LNCaP clone FGC (cell line): ENCODE measurements at regions not wholly inside any gene's neighbourhood (a gene's known extent, or its start where the extent isn't known, plus 50 kb on each side); places are given as distances from the start of the nearest gene placed in this dataset.

Source experiments
- DNase-seq: peaks from one replicate; pipeline ENCODE4 v3.0.0-alpha.2; 2011; ENCODE audit warnings: low read depth
- H3K4me3 ChIP-seq: 2 replicates; pipeline ENCODE4 v1.5.1; 2011; ENCODE audit warnings: mild to moderate bottlenecking, low read depth, low read length, control low read depth
- CTCF ChIP-seq: IDR thresholded peaks from 2 replicates; pipeline ENCODE4 v1.5.1; 2012; ENCODE audit warnings: mild to moderate bottlenecking; ENCODE audit not compliant: control insufficient read depth, insufficient read depth; ENCODE audit errors: extremely low read depth

- no peak for TF ChIP-seq CTCF
- DNase-seq, result no peak
- no peak overlapping the region for H3K4me3 ChIP-seq
Observed at GRCh38 chr3:176794406-176794805, 402.9 kb downstream of the TBL1XR1 start.

DNA sequence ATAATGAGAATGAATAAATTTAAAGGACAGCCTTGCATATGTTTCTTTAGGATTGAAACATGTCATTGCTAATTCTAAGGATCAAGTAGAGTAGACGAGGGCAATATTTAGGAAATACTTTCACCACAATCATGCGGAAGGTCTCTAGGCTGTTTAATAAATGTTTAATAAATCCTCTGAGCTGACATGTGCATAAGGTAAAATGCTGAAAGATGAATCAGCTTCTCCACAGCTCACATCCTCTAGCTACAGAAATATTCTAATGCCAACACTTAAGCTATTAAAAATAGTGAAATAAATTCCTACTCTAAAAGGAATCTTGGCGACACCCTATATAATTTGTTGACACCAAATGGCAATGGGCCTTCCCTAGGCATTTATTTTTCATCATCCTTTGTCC, 407.3 kb downstream of the TBL1XR1 start:
- DNase-seq, result no peak
- TF ChIP-seq CTCF, result no peak
- H3K4me3 ChIP-seq, result no peak overlapping the region

- no peak for DNase-seq
- no peak overlapping the region for H3K4me3 ChIP-seq
- no peak for TF ChIP-seq CTCF
Observed at GRCh38 chr3:176789281-176789705, 408.0 kb downstream of the TBL1XR1 start.

DNA sequence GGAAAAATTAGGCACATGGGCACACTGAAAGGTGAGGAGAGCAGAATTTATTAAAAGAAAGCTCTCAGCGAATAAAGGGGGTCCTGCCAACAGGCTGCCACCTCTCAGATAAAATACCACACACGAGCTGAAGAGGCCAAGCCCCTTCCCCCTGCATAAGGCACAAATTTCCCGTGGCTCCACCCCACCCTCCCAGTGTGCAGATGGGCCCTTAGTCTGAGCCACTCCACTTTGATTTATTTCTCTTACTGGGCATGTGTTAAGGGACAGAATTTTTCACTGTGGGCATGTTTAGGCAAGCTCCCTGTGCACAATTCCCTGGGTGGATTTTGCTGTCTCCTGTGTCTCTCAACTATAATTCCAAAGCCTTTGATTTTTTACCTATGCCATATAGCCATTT, 409.8 kb downstream of the TBL1XR1 start:
- DNase-seq, result no peak
- TF ChIP-seq CTCF, result no peak
- H3K4me3 ChIP-seq, result no peak overlapping the region

DNA sequence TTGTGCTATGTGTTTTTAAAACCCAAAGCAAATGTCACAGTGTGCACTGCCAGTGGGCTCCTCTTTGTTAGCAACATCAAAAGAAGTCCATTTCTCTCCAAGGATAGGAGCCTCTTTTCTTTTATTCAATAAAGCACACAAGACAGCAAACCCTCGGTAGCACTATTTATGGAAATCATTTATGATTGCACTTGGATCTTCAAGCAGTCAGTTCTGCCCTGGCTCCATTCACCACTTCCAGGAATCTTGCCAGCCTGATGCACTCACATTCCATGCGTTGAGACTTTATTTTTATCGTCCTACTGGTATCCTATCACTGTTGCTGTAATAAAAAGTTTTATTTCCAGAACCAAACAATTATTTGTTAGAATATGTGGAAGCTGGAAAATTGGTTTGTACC, 412.1 kb downstream of the TBL1XR1 start:
- DNase-seq, result no peak
- H3K4me3 ChIP-seq, result no peak overlapping the region
- TF ChIP-seq CTCF, result no peak

DNA sequence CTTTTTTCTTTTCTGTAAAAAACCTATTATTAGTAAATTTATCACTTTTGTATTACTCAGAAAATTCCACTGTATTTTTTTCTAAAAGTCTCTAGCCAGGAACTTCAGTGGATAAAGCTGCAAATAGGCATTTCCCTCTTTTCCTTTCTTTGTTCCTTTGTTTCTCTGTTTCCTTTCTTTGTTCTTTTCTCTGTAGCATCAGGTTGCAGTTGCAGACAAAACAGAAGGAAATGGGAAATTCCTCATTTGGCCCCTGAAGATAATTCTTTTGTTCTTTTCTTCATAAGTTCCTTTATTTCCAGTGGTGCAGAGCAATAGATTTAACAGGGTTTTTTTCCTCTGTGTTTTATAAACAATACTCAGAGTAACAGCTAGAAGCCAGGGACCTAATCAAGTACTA, 416.5 kb downstream of the TBL1XR1 start:
- TF ChIP-seq CTCF, result no peak
- H3K4me3 ChIP-seq, result no peak overlapping the region
- DNase-seq, result no peak

DNA sequence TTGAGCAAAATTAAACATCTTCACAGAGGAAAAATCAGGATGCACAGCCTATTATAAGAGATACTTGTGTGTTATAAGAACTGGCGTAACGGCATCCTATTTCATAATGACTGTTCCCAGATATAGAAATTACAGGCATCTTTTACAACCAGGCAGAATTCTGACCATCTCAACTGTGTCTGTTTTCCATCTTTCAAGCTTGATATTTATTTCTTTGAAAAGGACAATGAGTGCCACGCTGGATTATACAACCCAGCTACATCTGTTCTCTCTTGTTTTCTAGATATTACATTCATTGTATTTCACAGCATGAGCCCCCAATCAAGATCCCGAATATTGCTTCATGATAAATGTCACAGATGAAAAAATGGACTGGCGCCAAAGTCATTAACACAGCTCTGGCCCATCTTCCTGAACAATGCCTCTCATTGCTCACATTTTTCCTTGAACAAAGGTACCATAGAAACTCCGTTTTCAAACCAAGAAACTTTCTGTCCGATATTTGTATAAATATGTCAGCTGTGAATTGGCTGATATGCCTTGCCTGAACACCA, 420.6 kb downstream of the TBL1XR1 start:
- TF ChIP-seq CTCF, result no peak

More for the DNA sequence above, 420.6 kb downstream of the TBL1XR1 start:
- DNase-seq, result no peak
- H3K4me3 ChIP-seq, result no peak overlapping the region
